ENCODE measurements at regions not wholly inside any gene's neighbourhood (a gene's known extent, or its start where the extent isn't known, plus 50 kb on each side); places are given as distances from the start of the nearest gene placed in this dataset.

DNA sequence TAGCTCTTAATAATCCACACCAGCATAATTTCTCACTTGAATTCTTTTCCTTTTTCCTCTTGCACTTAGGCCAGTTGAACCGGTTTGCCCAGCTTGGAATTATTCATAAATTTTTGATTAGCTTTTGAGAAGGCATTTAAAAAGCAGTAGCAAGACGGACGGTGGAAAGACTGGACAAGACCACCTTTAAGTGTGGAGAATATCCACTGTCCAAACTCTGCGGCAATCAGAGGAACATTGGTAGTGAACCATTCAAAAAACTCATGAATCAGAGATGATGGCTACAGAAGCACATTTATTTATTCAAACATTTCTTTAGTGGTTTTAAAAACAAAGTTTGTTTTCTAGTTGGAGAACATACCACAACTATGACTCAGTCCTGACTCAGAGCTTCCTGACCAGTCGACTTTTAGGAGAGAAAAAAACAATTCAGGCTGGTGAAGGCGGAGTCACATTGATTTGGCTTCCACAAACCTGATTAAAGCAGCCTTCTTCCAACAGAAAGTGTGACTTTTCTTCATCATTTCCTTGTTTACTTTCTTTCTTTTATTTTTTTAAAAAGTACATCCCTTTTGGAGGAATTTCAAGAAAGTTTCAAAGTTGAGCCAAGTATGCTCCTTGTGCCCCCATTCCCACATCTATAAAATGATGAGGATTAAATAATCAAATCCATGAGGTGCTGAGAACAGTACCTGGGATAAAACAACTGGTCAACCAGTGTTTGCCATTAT is 128.8 kb downstream of the ADSS2 start:
- no peak for TF ChIP-seq POLR2A (IDR thresholded peaks at IDR 0.05)
- TF ChIP-seq, protein P1, sequence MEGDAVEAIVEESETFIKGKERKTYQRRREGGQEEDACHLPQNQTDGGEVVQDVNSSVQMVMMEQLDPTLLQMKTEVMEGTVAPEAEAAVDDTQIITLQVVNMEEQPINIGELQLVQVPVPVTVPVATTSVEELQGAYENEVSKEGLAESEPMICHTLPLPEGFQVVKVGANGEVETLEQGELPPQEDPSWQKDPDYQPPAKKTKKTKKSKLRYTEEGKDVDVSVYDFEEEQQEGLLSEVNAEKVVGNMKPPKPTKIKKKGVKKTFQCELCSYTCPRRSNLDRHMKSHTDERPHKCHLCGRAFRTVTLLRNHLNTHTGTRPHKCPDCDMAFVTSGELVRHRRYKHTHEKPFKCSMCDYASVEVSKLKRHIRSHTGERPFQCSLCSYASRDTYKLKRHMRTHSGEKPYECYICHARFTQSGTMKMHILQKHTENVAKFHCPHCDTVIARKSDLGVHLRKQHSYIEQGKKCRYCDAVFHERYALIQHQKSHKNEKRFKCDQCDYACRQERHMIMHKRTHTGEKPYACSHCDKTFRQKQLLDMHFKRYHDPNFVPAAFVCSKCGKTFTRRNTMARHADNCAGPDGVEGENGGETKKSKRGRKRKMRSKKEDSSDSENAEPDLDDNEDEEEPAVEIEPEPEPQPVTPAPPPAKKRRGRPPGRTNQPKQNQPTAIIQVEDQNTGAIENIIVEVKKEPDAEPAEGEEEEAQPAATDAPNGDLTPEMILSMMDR (IDR thresholded peaks at IDR 0.05), result no peak

Measured in lower leg skin (tissue), 3 donors.